ENCODE measurements at regions not wholly inside any gene's neighbourhood (a gene's known extent, or its start where the extent isn't known, plus 50 kb on each side); places are given as distances from the start of the nearest gene placed in this dataset.

GRCh38 chr13:78020861-78021260, 102.2 kb upstream of the EDNRB start:
- no peak for DNase-seq
- Histone ChIP-seq H3K79me2 (ENCODE audit: low read length) (no peaks in the 10 kb centered on the region), H4K20me1 (ENCODE audit: insufficient read depth, low read depth, low read length) (no peaks in the 10 kb centered on the region), H3K4me3 (ENCODE audit: low read length) (no peak overlapping the region), H3K4me2 (ENCODE audit: low read depth, low read length, poor library complexity, severe bottlenecking) (no peak overlapping the region), H3K36me3 (ENCODE audit: insufficient read depth, low read length) (no peaks in the 10 kb centered on the region), H3K9me2 (replicated peaks; ENCODE audit: insufficient read depth, low read length) (no peaks in the 10 kb centered on the region), H3K4me1 (ENCODE audit: low read length) (peaks cover 7% of the 10 kb centered on the region; the same call in 1 of the 2 replicates), H3K27ac (ENCODE audit: low read length) (no peak overlapping the region), H3K9ac (ENCODE audit: low read length) (no peak overlapping the region), H3K27me3 (ENCODE audit: low read length) (no peaks in the 10 kb centered on the region), H2AFZ (ENCODE audit: low read length) (no peak overlapping the region), H3K9me3 (ENCODE audit: low read length) (no peaks in the 10 kb centered on the region)

DNA sequence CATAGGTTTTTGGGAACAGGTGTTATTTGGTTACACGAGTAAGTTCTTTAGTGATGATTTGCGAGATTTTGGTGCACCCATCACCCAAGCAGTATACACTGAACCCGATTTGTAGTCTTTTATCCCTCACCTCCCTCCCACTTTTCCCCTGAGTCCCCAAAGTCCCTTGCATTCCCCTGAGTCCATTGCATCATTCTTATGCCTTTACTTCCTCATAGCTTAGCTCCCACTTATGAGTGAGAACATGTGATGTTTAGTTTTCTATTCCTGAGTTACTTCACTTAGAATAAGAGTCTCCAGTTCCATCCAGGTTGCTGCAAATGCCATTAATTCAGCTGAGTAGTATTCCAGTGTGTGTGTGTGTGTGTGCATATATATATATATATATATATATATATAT, 97.2 kb upstream of the EDNRB start:
- no peak overlapping the region for H3K27ac ChIP-seq (ENCODE audit: low read length)
- no peaks in the 10 kb centered on the region for H4K20me1 ChIP-seq (ENCODE audit: insufficient read depth, low read depth, low read length)
- H3K9me3 ChIP-seq (ENCODE audit: low read length) = no peaks in the 10 kb centered on the region
- H3K4me3 ChIP-seq (ENCODE audit: low read length) = no peak overlapping the region
- no peaks in the 10 kb centered on the region for H3K27me3 ChIP-seq (ENCODE audit: low read length)
- no peaks in the 10 kb centered on the region for H3K9me2 ChIP-seq (replicated peaks; ENCODE audit: insufficient read depth, low read length)
- DNase-seq = no peak
- no peak overlapping the region for H2AFZ ChIP-seq (ENCODE audit: low read length)
- no peak overlapping the region for H3K9ac ChIP-seq (ENCODE audit: low read length)
- no peak overlapping the region for H3K4me2 ChIP-seq (ENCODE audit: low read depth, low read length, poor library complexity, severe bottlenecking)
- no peaks in the 10 kb centered on the region for H3K36me3 ChIP-seq (ENCODE audit: insufficient read depth, low read length)
- H3K4me1 ChIP-seq (ENCODE audit: low read length) = no peaks in the 10 kb centered on the region
- H3K79me2 ChIP-seq (ENCODE audit: low read length) = no peaks in the 10 kb centered on the region

DNA sequence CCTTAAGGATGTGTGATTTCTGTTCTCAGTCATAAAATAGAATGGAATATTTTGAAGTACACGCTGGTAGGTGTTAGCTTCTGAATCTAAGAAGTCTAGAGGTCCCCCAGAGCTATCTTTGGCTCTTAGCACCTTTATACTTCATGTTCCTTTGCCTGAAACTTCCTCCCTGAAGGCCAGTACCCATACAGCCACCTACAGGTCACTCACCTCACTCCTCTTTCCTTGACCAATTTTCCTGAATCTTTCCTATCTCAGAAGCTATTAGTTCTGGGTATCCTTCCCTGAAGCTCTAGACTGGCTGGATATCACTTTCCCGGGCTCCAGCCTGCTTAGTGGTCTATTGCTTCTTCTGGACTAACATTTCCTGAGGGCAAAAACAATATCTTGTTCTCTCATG, 93.4 kb upstream of the EDNRB start:
- no peaks in the 10 kb centered on the region for H4K20me1 ChIP-seq (ENCODE audit: insufficient read depth, low read depth, low read length)
- no peak overlapping the region for H3K4me3 ChIP-seq (ENCODE audit: low read length)
- H3K27me3 ChIP-seq (ENCODE audit: low read length) = no peaks in the 10 kb centered on the region
- no peak overlapping the region for H3K4me2 ChIP-seq (ENCODE audit: low read depth, low read length, poor library complexity, severe bottlenecking)
- no peaks in the 10 kb centered on the region for H3K36me3 ChIP-seq (ENCODE audit: insufficient read depth, low read length)
- no peaks in the 10 kb centered on the region for H3K9me2 ChIP-seq (replicated peaks; ENCODE audit: insufficient read depth, low read length)
- no peaks in the 10 kb centered on the region for H3K9me3 ChIP-seq (ENCODE audit: low read length)
- no peak for DNase-seq
- H2AFZ ChIP-seq (ENCODE audit: low read length) = no peak overlapping the region
- H3K27ac ChIP-seq (ENCODE audit: low read length) = no peak overlapping the region
- H3K79me2 ChIP-seq (ENCODE audit: low read length) = no peaks in the 10 kb centered on the region
- H3K4me1 ChIP-seq (ENCODE audit: low read length) = no peaks in the 10 kb centered on the region
- no peak overlapping the region for H3K9ac ChIP-seq (ENCODE audit: low read length)

- Histone ChIP-seq H2AFZ (ENCODE audit: low read length) (no peak overlapping the region), H3K4me1 (ENCODE audit: low read length) (no peaks in the 10 kb centered on the region), H3K9me3 (ENCODE audit: low read length) (no peaks in the 10 kb centered on the region), H3K27ac (ENCODE audit: low read length) (no peak overlapping the region), H3K27me3 (ENCODE audit: low read length) (no peaks in the 10 kb centered on the region), H3K9ac (ENCODE audit: low read length) (no peak overlapping the region), H3K4me2 (ENCODE audit: low read depth, low read length, poor library complexity, severe bottlenecking) (no peak overlapping the region), H3K79me2 (ENCODE audit: low read length) (no peaks in the 10 kb centered on the region), H3K36me3 (ENCODE audit: insufficient read depth, low read length) (no peaks in the 10 kb centered on the region), H3K4me3 (ENCODE audit: low read length) (no peak overlapping the region), H3K9me2 (replicated peaks; ENCODE audit: insufficient read depth, low read length) (no peaks in the 10 kb centered on the region), H4K20me1 (ENCODE audit: insufficient read depth, low read depth, low read length) (no peaks in the 10 kb centered on the region)
- no peak for DNase-seq
These were observed 86.2 kb upstream of the EDNRB start for GRCh38 chr13:78004821-78005220.

GRCh38 chr13:77999746-78000145, 81.1 kb upstream of the EDNRB start:
- no peaks in the 10 kb centered on the region for H3K4me1 ChIP-seq (ENCODE audit: low read length)
- H3K9me2 ChIP-seq (replicated peaks; ENCODE audit: insufficient read depth, low read length) = no peaks in the 10 kb centered on the region
- H3K9ac ChIP-seq (ENCODE audit: low read length) = no peak overlapping the region
- no peaks in the 10 kb centered on the region for H3K27me3 ChIP-seq (ENCODE audit: low read length)
- H4K20me1 ChIP-seq (ENCODE audit: insufficient read depth, low read depth, low read length) = no peaks in the 10 kb centered on the region
- no peak for DNase-seq
- H3K36me3 ChIP-seq (ENCODE audit: insufficient read depth, low read length) = no peaks in the 10 kb centered on the region
- no peaks in the 10 kb centered on the region for H3K79me2 ChIP-seq (ENCODE audit: low read length)
- H2AFZ ChIP-seq (ENCODE audit: low read length) = no peak overlapping the region
- H3K9me3 ChIP-seq (ENCODE audit: low read length) = no peaks in the 10 kb centered on the region
- H3K4me3 ChIP-seq (ENCODE audit: low read length) = no peak overlapping the region
- no peak overlapping the region for H3K4me2 ChIP-seq (ENCODE audit: low read depth, low read length, poor library complexity, severe bottlenecking)
- no peak overlapping the region for H3K27ac ChIP-seq (ENCODE audit: low read length)

GRCh38 chr13:77994166-77994565, 75.5 kb upstream of the EDNRB start:
- Histone ChIP-seq H3K9me3 (ENCODE audit: low read length) (no peaks in the 10 kb centered on the region), H3K27ac (ENCODE audit: low read length) (no peak overlapping the region), H4K20me1 (ENCODE audit: insufficient read depth, low read depth, low read length) (no peaks in the 10 kb centered on the region), H3K9ac (ENCODE audit: low read length) (no peak overlapping the region), H3K27me3 (ENCODE audit: low read length) (no peaks in the 10 kb centered on the region), H2AFZ (ENCODE audit: low read length) (no peak overlapping the region), H3K4me3 (ENCODE audit: low read length) (no peak overlapping the region), H3K79me2 (ENCODE audit: low read length) (no peaks in the 10 kb centered on the region), H3K4me1 (ENCODE audit: low read length) (no peaks in the 10 kb centered on the region), H3K4me2 (ENCODE audit: low read depth, low read length, poor library complexity, severe bottlenecking) (no peak overlapping the region), H3K36me3 (ENCODE audit: insufficient read depth, low read length) (no peaks in the 10 kb centered on the region), H3K9me2 (replicated peaks; ENCODE audit: insufficient read depth, low read length) (no peaks in the 10 kb centered on the region)
- DNase-seq = no peak

GRCh38 chr13:77991003-77991402, 72.4 kb upstream of the EDNRB start:
- DNase-seq = no peak
- H3K9ac ChIP-seq (ENCODE audit: low read length) = no peak overlapping the region
- no peak overlapping the region for H3K4me3 ChIP-seq (ENCODE audit: low read length)
- H4K20me1 ChIP-seq (ENCODE audit: insufficient read depth, low read depth, low read length) = no peaks in the 10 kb centered on the region
- H2AFZ ChIP-seq (ENCODE audit: low read length) = no peak overlapping the region
- H3K79me2 ChIP-seq (ENCODE audit: low read length) = no peaks in the 10 kb centered on the region
- no peaks in the 10 kb centered on the region for H3K27me3 ChIP-seq (ENCODE audit: low read length)
- no peak overlapping the region for H3K27ac ChIP-seq (ENCODE audit: low read length)
- H3K9me3 ChIP-seq (ENCODE audit: low read length) = no peaks in the 10 kb centered on the region
- H3K4me2 ChIP-seq (ENCODE audit: low read depth, low read length, poor library complexity, severe bottlenecking) = no peak overlapping the region
- H3K4me1 ChIP-seq (ENCODE audit: low read length) = no peaks in the 10 kb centered on the region
- no peaks in the 10 kb centered on the region for H3K36me3 ChIP-seq (ENCODE audit: insufficient read depth, low read length)
- H3K9me2 ChIP-seq (replicated peaks; ENCODE audit: insufficient read depth, low read length) = no peaks in the 10 kb centered on the region

- Histone ChIP-seq H3K9me2 (replicated peaks; ENCODE audit: insufficient read depth, low read length) (no peaks in the 10 kb centered on the region), H3K9ac (ENCODE audit: low read length) (no peak overlapping the region), H3K9me3 (ENCODE audit: low read length) (no peaks in the 10 kb centered on the region), H3K27ac (ENCODE audit: low read length) (no peak overlapping the region), H3K4me1 (ENCODE audit: low read length) (no peaks in the 10 kb centered on the region), H3K4me2 (ENCODE audit: low read depth, low read length, poor library complexity, severe bottlenecking) (no peak overlapping the region), H2AFZ (ENCODE audit: low read length) (no peak overlapping the region), H3K4me3 (ENCODE audit: low read length) (no peak overlapping the region), H3K79me2 (ENCODE audit: low read length) (no peaks in the 10 kb centered on the region), H3K36me3 (ENCODE audit: insufficient read depth, low read length) (no peaks in the 10 kb centered on the region), H4K20me1 (ENCODE audit: insufficient read depth, low read depth, low read length) (no peaks in the 10 kb centered on the region), H3K27me3 (ENCODE audit: low read length) (no peaks in the 10 kb centered on the region)
- no peak for DNase-seq
These were observed 70.7 kb upstream of the EDNRB start for GRCh38 chr13:77989281-77989680.

DNA sequence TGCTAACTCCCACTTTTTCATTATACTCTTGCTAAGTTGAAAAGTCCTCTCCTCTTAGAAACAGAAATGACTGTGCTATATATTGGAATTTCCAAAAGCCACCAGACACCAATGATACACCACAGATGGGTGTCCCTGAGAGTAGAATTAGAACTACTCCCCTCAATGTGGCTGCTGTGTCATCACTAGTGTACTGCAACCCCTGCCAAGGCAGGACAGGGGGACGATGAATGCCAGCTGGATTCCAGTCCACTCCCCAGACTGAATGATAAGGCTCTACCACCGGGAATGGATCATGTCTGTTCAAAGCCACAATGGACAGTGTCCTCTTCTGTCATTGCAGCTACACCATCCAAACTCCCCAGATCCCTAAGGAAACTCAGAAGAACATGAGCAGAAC, 69.7 kb upstream of the EDNRB start:
- Histone ChIP-seq H3K9me3 (ENCODE audit: low read length) (no peaks in the 10 kb centered on the region), H3K27ac (ENCODE audit: low read length) (no peak overlapping the region), H3K36me3 (ENCODE audit: insufficient read depth, low read length) (no peaks in the 10 kb centered on the region), H3K79me2 (ENCODE audit: low read length) (no peaks in the 10 kb centered on the region), H3K4me1 (ENCODE audit: low read length) (no peaks in the 10 kb centered on the region), H3K9ac (ENCODE audit: low read length) (no peak overlapping the region), H4K20me1 (ENCODE audit: insufficient read depth, low read depth, low read length) (no peaks in the 10 kb centered on the region), H2AFZ (ENCODE audit: low read length) (no peak overlapping the region), H3K4me3 (ENCODE audit: low read length) (no peak overlapping the region), H3K4me2 (ENCODE audit: low read depth, low read length, poor library complexity, severe bottlenecking) (no peak overlapping the region), H3K9me2 (replicated peaks; ENCODE audit: insufficient read depth, low read length) (no peaks in the 10 kb centered on the region), H3K27me3 (ENCODE audit: low read length) (no peaks in the 10 kb centered on the region)
- no peak for DNase-seq

Measured in Karpas-422 (cell line).